ENCODE measurements at regions not wholly inside any gene's neighbourhood (a gene's known extent, or its start where the extent isn't known, plus 50 kb on each side); places are given as distances from the start of the nearest gene placed in this dataset.
"Not testable (repeated sequence)": the region's sequence is repeated elsewhere in the genome, so short reads cannot be mapped to it uniquely, and the experiment has no call there.

GRCh38 chr10:57333880-57334279 lies 933.8 kb downstream of the IPMK start:
- no peak overlapping the region for H3K27ac ChIP-seq (ENCODE audit: low read depth in 2 of 2, low read length in 1 of 2)
- no peaks in the 10 kb centered on the region for H4K20me1 ChIP-seq (ENCODE audit: insufficient read depth)
- H3K4me2 ChIP-seq: no peak overlapping the region
- H3K4me1 ChIP-seq (ENCODE audit: control insufficient read depth in 1 of 2, insufficient read depth in 2 of 2, low read depth in 1 of 2, low read length in 1 of 2): no peaks in the 10 kb centered on the region
- H3K9me2 ChIP-seq: no peaks in the 10 kb centered on the region
- H3K27me3 ChIP-seq (ENCODE audit: insufficient read depth): no peaks in the 10 kb centered on the region
- ChIA-PET CTCF (no interaction called here), POLR2A (no interaction called here)
- no peak for DNase-seq
- H3F3A ChIP-seq (replicated peaks; ENCODE audit: insufficient read depth): no peaks in the 10 kb centered on the region
- no peaks in the 10 kb centered on the region for H3K36me3 ChIP-seq (replicated peaks in 1 of 2; ENCODE audit: control insufficient read depth in 1 of 2, insufficient read depth in 2 of 2, low read length in 1 of 2)
- H2AFZ ChIP-seq (ENCODE audit: low read depth): no peak overlapping the region
- TF ChIP-seq RFX5 (IDR thresholded peaks at IDR 0.05; ENCODE audit: low read length) (no peak), CTCF (IDR thresholded peaks at IDR 0.05) (peak; percentile 35; the same call in 1 of the 2 replicates)
- no peak overlapping the region for H3K9ac ChIP-seq
- no peaks in the 10 kb centered on the region for H3K9me3 ChIP-seq
- no peak overlapping the region for H3K4me3 ChIP-seq (ENCODE audit: low read depth in 2 of 2, low read length in 1 of 2)
- H3K79me2 ChIP-seq (ENCODE audit: insufficient read depth): no peaks in the 10 kb centered on the region
- WGBS (ENCODE audit: low lambda C conversion rate): 11% methylated on average over 2 of the region's 2 CpGs

DNA sequence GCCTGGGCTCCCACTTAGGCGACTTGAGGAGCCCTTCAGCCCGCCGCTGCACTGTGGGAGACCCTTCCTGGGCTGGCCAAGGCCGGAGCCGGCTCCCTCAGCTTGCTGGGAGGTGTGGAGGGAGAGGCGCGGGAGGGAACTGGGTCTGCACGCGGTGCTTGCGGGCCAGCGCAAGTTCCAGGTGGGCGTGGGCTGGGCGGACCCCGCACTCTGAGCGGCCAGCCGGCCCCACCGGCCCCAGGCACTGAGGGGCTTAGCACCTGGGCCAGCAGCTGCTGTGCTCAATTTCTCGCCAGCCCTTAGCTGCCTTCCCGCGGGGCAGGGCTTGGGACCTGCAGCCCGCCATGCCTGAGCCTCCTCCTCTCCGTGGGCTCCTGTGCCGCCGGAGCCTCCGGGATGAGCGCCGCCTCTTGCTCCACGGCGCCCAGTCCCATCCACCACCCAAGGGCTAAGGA lies 946.3 kb downstream of the IPMK start:
- POLR2A ChIA-PET, CTCF ChIA-PET: not testable (repeated sequence)
- 45% methylated on average over 8 of the region's 29 CpGs for WGBS (ENCODE audit: low lambda C conversion rate)

DNA sequence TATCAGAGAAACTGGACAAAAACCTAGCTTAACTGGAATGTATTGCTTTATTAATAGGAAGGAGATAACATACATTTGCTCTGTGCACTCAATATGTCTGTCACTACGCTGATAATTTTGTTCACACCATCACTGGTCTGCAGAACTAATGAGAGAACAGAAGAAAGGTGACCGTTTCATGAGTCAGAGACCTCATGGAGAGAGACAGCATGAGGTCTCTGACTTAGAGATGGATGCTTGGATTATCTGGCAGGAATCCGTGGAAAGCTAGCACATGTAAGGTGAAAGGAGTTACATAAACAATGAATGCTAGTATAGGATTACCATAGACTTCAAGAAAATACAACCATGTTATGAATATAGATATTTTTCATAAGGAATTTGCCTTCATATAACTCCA lies 947.3 kb downstream of the IPMK start:
- TF ChIP-seq REST (IDR thresholded peaks at IDR 0.05; ENCODE audit: low read depth, low read length): no peak
- TF ChIP-seq CHD2 (IDR thresholded peaks at IDR 0.05; ENCODE audit: low read length, partially characterized antibody): no peak
- TF ChIP-seq FOSL2 (IDR thresholded peaks at IDR 0.05; ENCODE audit: borderline replicate concordance, low read depth): no peak
- TF ChIP-seq RCOR1 (IDR thresholded peaks at IDR 0.05; ENCODE audit: low read length): no peak
- no peak for TF ChIP-seq NRF1 (IDR thresholded peaks at IDR 0.05; ENCODE audit: low read depth, low read length)
- TF ChIP-seq EZH2phosphoT487 (IDR thresholded peaks at IDR 0.05; ENCODE audit: borderline replicate concordance, low read depth): no peak
- TF ChIP-seq MXI1 (IDR thresholded peaks at IDR 0.05; ENCODE audit: low read depth, low read length): no peak
- no peak for TF ChIP-seq CTCF (IDR thresholded peaks at IDR 0.05)
- no peak for TF ChIP-seq MEF2A (IDR thresholded peaks at IDR 0.05; ENCODE audit: borderline replicate concordance, low read depth)
- no peak for TF ChIP-seq TEAD4 (IDR thresholded peaks at IDR 0.05; ENCODE audit: borderline replicate concordance, insufficient read depth)
- TF ChIP-seq, protein P1, sequence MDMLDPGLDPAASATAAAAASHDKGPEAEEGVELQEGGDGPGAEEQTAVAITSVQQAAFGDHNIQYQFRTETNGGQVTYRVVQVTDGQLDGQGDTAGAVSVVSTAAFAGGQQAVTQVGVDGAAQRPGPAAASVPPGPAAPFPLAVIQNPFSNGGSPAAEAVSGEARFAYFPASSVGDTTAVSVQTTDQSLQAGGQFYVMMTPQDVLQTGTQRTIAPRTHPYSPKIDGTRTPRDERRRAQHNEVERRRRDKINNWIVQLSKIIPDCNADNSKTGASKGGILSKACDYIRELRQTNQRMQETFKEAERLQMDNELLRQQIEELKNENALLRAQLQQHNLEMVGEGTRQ (IDR thresholded peaks at IDR 0.05; ENCODE audit: borderline replicate concordance, low read depth, low read length): no peak
- no peak for TF ChIP-seq POLR2AphosphoS5 (IDR thresholded peaks at IDR 0.05; ENCODE audit: low read depth, low read length)
- H3K4me3 ChIP-seq (ENCODE audit: low read depth in 2 of 2, low read length in 1 of 2): no peak overlapping the region
- H3K4me1 ChIP-seq (ENCODE audit: control insufficient read depth in 1 of 2, insufficient read depth in 2 of 2, low read depth in 1 of 2, low read length in 1 of 2): no peaks in the 10 kb centered on the region
- no peak overlapping the region for H3K9ac ChIP-seq
- 7% methylated on average over 3 of the region's 3 CpGs for WGBS (ENCODE audit: low lambda C conversion rate)
- no peak overlapping the region for H3K4me2 ChIP-seq
- no peaks in the 10 kb centered on the region for H3F3A ChIP-seq (replicated peaks; ENCODE audit: insufficient read depth)
- no peak overlapping the region for H2AFZ ChIP-seq (ENCODE audit: low read depth)
- H4K20me1 ChIP-seq (ENCODE audit: insufficient read depth): no peaks in the 10 kb centered on the region
- ChIA-PET POLR2A (no interaction called here), CTCF (no interaction called here)
- H3K9me2 ChIP-seq: no peaks in the 10 kb centered on the region
- no peak for DNase-seq
- H3K27me3 ChIP-seq (ENCODE audit: insufficient read depth): no peaks in the 10 kb centered on the region
- no peaks in the 10 kb centered on the region for H3K9me3 ChIP-seq
- H3K36me3 ChIP-seq (replicated peaks in 1 of 2; ENCODE audit: control insufficient read depth in 1 of 2, insufficient read depth in 2 of 2, low read length in 1 of 2): no peaks in the 10 kb centered on the region
- no peaks in the 10 kb centered on the region for H3K79me2 ChIP-seq (ENCODE audit: insufficient read depth)
- H3K27ac ChIP-seq (ENCODE audit: low read depth in 2 of 2, low read length in 1 of 2): no peak overlapping the region

More for the DNA sequence above, 946.3 kb downstream of the IPMK start:
- H3K36me3 ChIP-seq (replicated peaks in 1 of 2; ENCODE audit: control insufficient read depth in 1 of 2, insufficient read depth in 2 of 2, low read length in 1 of 2); DNase-seq; H3F3A ChIP-seq (replicated peaks; ENCODE audit: insufficient read depth); H4K20me1 ChIP-seq (ENCODE audit: insufficient read depth); H3K9me2 ChIP-seq; H3K27me3 ChIP-seq (ENCODE audit: insufficient read depth); H3K4me2 ChIP-seq; H2AFZ ChIP-seq (ENCODE audit: low read depth); H3K27ac ChIP-seq (ENCODE audit: low read depth in 2 of 2, low read length in 1 of 2); H3K4me1 ChIP-seq (ENCODE audit: control insufficient read depth in 1 of 2, insufficient read depth in 2 of 2, low read depth in 1 of 2, low read length in 1 of 2); H3K4me3 ChIP-seq (ENCODE audit: low read depth in 2 of 2, low read length in 1 of 2); H3K9ac ChIP-seq; H3K9me3 ChIP-seq; H3K79me2 ChIP-seq (ENCODE audit: insufficient read depth): not testable (repeated sequence)
